Fibroblast of mammary gland (primary cell): ENCODE measurements at regions not wholly inside any gene's neighbourhood (a gene's known extent, or its start where the extent isn't known, plus 50 kb on each side); places are given as distances from the start of the nearest gene placed in this dataset.

Experiments used
- DNase-seq: peaks from one replicate; pipeline ENCODE4 v3.0.0-alpha.2; 2010; ENCODE audit warnings: low read depth
- H3K4me3 ChIP-seq: 2 replicates; pipeline ENCODE4 v1.5.1; 2011; ENCODE audit warnings: low read depth, mild to moderate bottlenecking, low read length, moderate library complexity; ENCODE audit not compliant: control insufficient read depth
- TF ChIP-seq, protein P1 (sequence below): conservative IDR thresholded peaks from 2 replicates; pipeline ENCODE4 v1.5.1; 2011; ENCODE audit warnings: low read depth, low read length, inconsistent platforms; ENCODE audit not compliant: control insufficient read depth, insufficient read depth

DNA sequence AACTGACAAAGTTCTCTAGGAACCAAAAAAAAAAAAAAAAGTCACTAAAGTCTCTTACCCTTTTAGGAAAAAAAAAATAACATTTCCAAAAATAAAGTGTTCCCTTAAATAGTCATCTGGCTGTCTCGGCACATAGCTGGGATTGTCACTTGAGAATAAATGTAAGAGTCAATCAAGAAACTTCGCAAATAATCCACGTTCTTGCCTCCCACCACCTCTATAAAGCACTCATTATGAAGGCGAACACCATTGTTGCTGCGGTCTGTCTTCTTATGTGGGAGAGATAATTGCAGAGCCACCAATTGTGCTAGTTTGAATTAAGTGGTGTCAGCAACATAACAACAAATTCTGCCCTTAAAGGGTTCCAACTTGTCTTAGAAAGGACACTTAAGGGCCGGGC lies 163.7 kb downstream of the FBXO15 start:
- no peak overlapping the region for H3K4me3 ChIP-seq
- no peak for DNase-seq
- TF ChIP-seq, protein P1, sequence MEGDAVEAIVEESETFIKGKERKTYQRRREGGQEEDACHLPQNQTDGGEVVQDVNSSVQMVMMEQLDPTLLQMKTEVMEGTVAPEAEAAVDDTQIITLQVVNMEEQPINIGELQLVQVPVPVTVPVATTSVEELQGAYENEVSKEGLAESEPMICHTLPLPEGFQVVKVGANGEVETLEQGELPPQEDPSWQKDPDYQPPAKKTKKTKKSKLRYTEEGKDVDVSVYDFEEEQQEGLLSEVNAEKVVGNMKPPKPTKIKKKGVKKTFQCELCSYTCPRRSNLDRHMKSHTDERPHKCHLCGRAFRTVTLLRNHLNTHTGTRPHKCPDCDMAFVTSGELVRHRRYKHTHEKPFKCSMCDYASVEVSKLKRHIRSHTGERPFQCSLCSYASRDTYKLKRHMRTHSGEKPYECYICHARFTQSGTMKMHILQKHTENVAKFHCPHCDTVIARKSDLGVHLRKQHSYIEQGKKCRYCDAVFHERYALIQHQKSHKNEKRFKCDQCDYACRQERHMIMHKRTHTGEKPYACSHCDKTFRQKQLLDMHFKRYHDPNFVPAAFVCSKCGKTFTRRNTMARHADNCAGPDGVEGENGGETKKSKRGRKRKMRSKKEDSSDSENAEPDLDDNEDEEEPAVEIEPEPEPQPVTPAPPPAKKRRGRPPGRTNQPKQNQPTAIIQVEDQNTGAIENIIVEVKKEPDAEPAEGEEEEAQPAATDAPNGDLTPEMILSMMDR, result no peak

DNA sequence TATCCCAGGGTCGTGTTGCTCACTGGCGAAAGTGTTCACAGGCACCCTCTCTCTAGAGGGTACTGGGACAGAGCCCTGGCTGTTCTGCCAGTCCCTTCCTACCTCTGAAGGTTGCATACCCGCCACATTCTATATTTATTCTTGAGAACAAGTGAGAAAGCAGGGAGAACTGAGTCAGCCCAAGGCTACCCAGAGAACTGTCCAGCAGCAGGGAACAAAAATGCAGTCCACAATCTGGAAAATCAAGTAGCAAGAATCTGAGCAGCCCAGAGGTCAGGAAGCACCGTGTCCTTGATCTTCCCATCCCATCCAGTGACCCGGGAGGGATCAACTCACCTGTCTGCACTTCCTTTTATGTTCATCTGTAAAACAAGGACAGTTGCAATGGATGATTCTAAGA lies 164.1 kb downstream of the FBXO15 start:
- DNase-seq, result no peak
- TF ChIP-seq, protein P1, result no peak
- H3K4me3 ChIP-seq, result no peak overlapping the region

DNA sequence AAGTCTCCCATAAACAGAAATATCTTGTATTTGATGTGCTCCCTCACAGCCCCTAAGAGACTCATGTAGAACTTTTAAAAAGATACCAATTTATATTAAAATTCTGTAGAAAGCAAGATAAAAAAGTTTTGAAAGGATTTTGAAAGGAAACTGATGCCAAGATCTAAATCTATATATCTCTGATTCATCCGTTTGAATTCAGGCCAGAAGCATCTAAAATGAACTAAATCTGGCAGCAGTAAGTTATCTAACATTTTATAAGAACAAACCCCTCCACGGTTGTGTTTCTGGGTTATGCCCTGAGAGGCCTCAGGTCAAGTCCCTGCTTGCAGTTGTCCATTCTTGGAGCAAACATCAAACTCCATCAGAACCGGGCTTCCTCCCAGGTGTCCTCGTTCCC lies 165.8 kb downstream of the FBXO15 start:
- peak; percentile 21 for DNase-seq
- H3K4me3 ChIP-seq, result no peak overlapping the region
- TF ChIP-seq, protein P1, result no peak

DNA sequence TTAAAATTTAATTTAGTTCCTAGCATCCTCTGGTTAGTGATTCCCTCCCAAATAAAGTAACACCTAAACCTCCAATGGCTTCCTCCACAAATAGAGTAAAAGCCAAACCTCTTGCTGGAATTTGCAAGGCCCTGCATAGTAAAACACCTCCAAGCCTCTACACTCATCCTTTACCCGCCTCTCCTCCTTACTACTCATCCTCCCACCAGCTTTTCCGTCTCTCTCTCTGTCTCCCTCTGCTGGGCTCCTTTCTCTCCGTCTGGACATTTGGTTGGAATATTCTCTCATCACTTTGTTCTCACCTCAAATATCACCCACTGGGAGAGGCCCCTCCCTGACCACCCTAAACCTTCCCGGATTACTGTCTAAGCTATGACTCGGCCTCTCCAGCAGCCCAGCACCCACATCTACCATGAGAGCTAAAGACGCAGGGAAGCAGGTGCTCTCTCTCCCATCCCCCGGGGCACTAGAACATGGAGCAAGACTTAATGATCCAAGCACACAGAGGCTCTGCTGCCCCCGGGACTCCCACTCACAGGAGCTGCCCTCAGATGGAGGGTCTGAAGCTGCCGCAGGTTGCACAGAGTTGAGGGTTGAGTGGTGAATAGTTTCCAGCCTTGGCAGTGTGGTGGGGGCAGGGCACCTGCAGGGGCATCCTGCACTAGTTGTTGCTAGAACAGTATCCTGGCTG lies 167.2 kb downstream of the FBXO15 start:
- no peak overlapping the region for H3K4me3 ChIP-seq
- TF ChIP-seq, protein P1, result peak; percentile 57
- peak; percentile 51 for DNase-seq

DNA sequence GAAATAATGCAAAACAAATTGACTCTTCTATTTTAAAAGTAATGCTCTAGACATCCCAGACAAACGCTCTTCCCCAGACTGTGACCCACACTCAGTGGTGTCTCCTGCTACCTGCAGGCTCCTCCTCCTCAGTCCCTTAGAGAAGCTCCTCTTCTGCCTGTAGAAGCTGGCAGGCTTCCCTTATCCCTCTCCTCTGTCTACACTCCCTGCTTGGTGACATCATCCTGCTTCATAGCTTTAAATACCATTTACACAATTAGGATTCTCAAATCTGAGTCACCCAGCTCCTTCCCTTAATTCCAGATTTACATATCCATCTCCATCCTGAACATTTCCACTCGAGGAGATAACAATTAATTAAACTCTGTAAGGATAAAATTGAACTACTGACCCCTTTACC lies 167.9 kb downstream of the FBXO15 start:
- peak; percentile 87 for DNase-seq
- no peak overlapping the region for H3K4me3 ChIP-seq
- TF ChIP-seq, protein P1, result no peak

DNA sequence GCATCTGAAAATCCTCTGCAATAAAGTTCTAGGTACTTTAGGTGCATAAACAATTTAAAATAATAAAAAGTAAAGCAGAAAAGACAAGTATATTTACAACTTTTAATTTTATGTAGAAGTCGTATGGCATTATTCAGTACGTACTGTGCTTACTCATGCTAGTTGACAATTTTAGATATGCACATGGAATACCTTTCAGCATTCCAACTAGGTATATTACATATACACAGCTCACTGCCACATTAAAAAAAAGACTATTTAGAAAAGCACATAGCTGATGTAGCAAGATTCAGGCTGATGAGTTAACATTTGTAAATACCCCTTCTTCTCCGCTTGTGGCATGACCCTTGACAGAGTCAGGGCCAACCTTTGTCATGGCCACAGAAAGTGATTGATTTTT lies 171.2 kb downstream of the FBXO15 start:
- DNase-seq, result peak; percentile 43
- no peak overlapping the region for H3K4me3 ChIP-seq
- TF ChIP-seq, protein P1, result no peak
